MM.1S (cell line): ENCODE measurements at regions not wholly inside any gene's neighbourhood (a gene's known extent, or its start where the extent isn't known, plus 50 kb on each side); places are given as distances from the start of the nearest gene placed in this dataset.

ENCODE experiments used
- CTCF ChIP-seq: fragments of 300-600 bp; sonication (generic); IDR thresholded peaks from 2 replicates; pipeline ENCODE4 v1.5.1; 2016; ENCODE audit warnings: antibody characterized with exemption, low read length, mixed read lengths
- EZH2 ChIP-seq: fragments of 300-600 bp; sonication (generic); optimal IDR thresholded peaks from 2 replicates; pipeline ENCODE3; 2017; ENCODE audit warnings: low read depth, mild to moderate bottlenecking, antibody characterized with exemption, low read length, mixed read lengths
- EZH2phosphoT487 ChIP-seq: fragments of 300-600 bp; sonication (generic); IDR thresholded peaks from 2 replicates; pipeline ENCODE4 v1.6.1; 2018; ENCODE audit warnings: antibody characterized with exemption, low read length

GRCh38 chr15:98063315-98063714 is 102.8 kb downstream of the ARRDC4 start:
- TF ChIP-seq CTCF (no peak), EZH2phosphoT487 (no peak), EZH2 (no peak)
